Fibroblast of lung (primary cell): ENCODE measurements at regions not wholly inside any gene's neighbourhood (a gene's known extent, or its start where the extent isn't known, plus 50 kb on each side); places are given as distances from the start of the nearest gene placed in this dataset.

Source experiments
- DNase-seq, 2 donors: peaks; one replicate each; pipeline versions ENCODE4 v3.0.0 to v3.0.0-alpha.2; 2010; ENCODE audit warnings: low read depth in 2 of 2
- H2AFZ ChIP-seq: 2 replicates; pipeline ENCODE4 v1.5.1; 2012; ENCODE audit warnings: low read length, control low read depth, inconsistent platforms
- H3K27ac ChIP-seq: 2 replicates; pipeline ENCODE4 v1.5.1; 2011; ENCODE audit warnings: low read length, control low read depth; ENCODE audit not compliant: insufficient read depth
- H3K27me3 ChIP-seq: 2 replicates; pipeline ENCODE4 v1.5.1; 2011; ENCODE audit warnings: mild to moderate bottlenecking, low read length; ENCODE audit not compliant: control insufficient read depth, insufficient read depth
- H3K36me3 ChIP-seq: 2 replicates; pipeline ENCODE4 v1.5.1; 2011; ENCODE audit warnings: low read length; ENCODE audit not compliant: control insufficient read depth, insufficient read depth
- H3K4me1 ChIP-seq: 2 replicates; pipeline ENCODE4 v1.5.1; 2011; ENCODE audit warnings: low read length; ENCODE audit not compliant: control insufficient read depth, insufficient read depth; ENCODE audit errors: extremely low read depth
- H3K4me2 ChIP-seq: 2 replicates; pipeline ENCODE4 v1.5.1; 2011; ENCODE audit warnings: low read length, control low read depth; ENCODE audit not compliant: insufficient read depth; ENCODE audit errors: extremely low read depth
- H3K4me3 ChIP-seq, 4 experiments: fragments of 200-600 bp in 1 of 4; sonication (generic) in 1 of 4; replicated peaks in 1 of 4; 2 replicates each; pipeline ENCODE4 v1.5.1; 2011 to 2016; ENCODE audit warnings: low read length in 4 of 4, low read depth in 3 of 4, mild to moderate bottlenecking in 3 of 4, control low read depth in 2 of 4, inconsistent platforms in 1 of 4, mixed read lengths in 1 of 4; ENCODE audit not compliant: insufficient read depth in 1 of 4; ENCODE audit errors: control extremely low read depth in 1 of 4
- H3K79me2 ChIP-seq: 2 replicates; pipeline ENCODE4 v1.5.1; 2012; ENCODE audit warnings: mild to moderate bottlenecking, low read length, inconsistent platforms; ENCODE audit not compliant: control insufficient read depth, insufficient read depth
- H3K9ac ChIP-seq: 2 replicates; pipeline ENCODE4 v1.5.1; 2011; ENCODE audit warnings: mild to moderate bottlenecking, low read length, control low read depth; ENCODE audit not compliant: insufficient read depth
- H3K9me3 ChIP-seq: 2 replicates; pipeline ENCODE4 v1.5.1; 2012; ENCODE audit warnings: low read depth, low read length; ENCODE audit not compliant: control insufficient read depth, insufficient read depth
- H4K20me1 ChIP-seq: 2 replicates; pipeline ENCODE4 v1.5.1; 2011; ENCODE audit warnings: low read length; ENCODE audit not compliant: control insufficient read depth, insufficient read depth; ENCODE audit errors: extremely low read depth
- CTCF ChIP-seq, 2 donors: IDR thresholded peaks in 1 of 2; conservative IDR thresholded peaks in 1 of 2; 1 replicate in 1 of 2; 2 replicates in 1 of 2; pipeline ENCODE4 v1.5.1; 2011 to 2012; ENCODE audit warnings: low read length in 2 of 2, control low read depth in 1 of 2, inconsistent platforms in 1 of 2, low read depth in 1 of 2, mild to moderate bottlenecking in 1 of 2
- EZH2 ChIP-seq: IDR thresholded peaks from 2 replicates; pipeline ENCODE4 v1.5.1; 2012; ENCODE audit warnings: low read length, control low read depth, mild to moderate bottlenecking; ENCODE audit errors: missing control alignments

GRCh38 chr5:111597491-111597890 lies 85.2 kb upstream of the STARD4 start:
- Histone ChIP-seq H2AFZ (no peak overlapping the region), H3K27me3 (no peaks in the 10 kb centered on the region), H3K4me2 (no peak overlapping the region), H3K4me3 (no peak overlapping the region), H3K9me3 (no peaks in the 10 kb centered on the region), H3K27ac (no peak overlapping the region), H3K79me2 (no peaks in the 10 kb centered on the region), H3K9ac (no peak overlapping the region), H3K36me3 (no peaks in the 10 kb centered on the region), H3K4me1 (no peaks in the 10 kb centered on the region), H4K20me1 (no peaks in the 10 kb centered on the region)
- TF ChIP-seq CTCF (conservative IDR thresholded peaks at IDR 0.05 in 1 of 2, IDR thresholded peaks at IDR 0.05 in 1 of 2; ENCODE audit: low read depth in 1 of 2, low read length in 2 of 2) (no peak), EZH2 (no peak)
- DNase-seq = no peak

- Histone ChIP-seq H2AFZ (no peak overlapping the region), H3K4me3 (no peak overlapping the region), H3K4me1 (no peaks in the 10 kb centered on the region), H3K27ac (no peak overlapping the region), H4K20me1 (no peaks in the 10 kb centered on the region), H3K9ac (no peak overlapping the region), H3K36me3 (no peaks in the 10 kb centered on the region), H3K4me2 (no peak overlapping the region), H3K9me3 (no peaks in the 10 kb centered on the region), H3K79me2 (no peaks in the 10 kb centered on the region), H3K27me3 (no peaks in the 10 kb centered on the region)
- TF ChIP-seq EZH2 (no peak), CTCF (conservative IDR thresholded peaks at IDR 0.05 in 1 of 2, IDR thresholded peaks at IDR 0.05 in 1 of 2; ENCODE audit: low read depth in 1 of 2, low read length in 2 of 2) (no peak)
- no peak for DNase-seq
Observed at GRCh38 chr5:111596705-111597104, 84.4 kb upstream of the STARD4 start.

GRCh38 chr5:111595425-111595824 lies 83.1 kb upstream of the STARD4 start:
- Histone ChIP-seq H3K36me3 (no peaks in the 10 kb centered on the region), H2AFZ (no peak overlapping the region), H3K4me2 (no peak overlapping the region), H3K27me3 (no peaks in the 10 kb centered on the region), H3K9ac (no peak overlapping the region), H3K4me1 (no peaks in the 10 kb centered on the region), H3K27ac (no peak overlapping the region), H4K20me1 (no peaks in the 10 kb centered on the region), H3K79me2 (no peaks in the 10 kb centered on the region), H3K9me3 (no peaks in the 10 kb centered on the region), H3K4me3 (no peak overlapping the region)
- TF ChIP-seq CTCF (conservative IDR thresholded peaks at IDR 0.05 in 1 of 2, IDR thresholded peaks at IDR 0.05 in 1 of 2; ENCODE audit: low read depth in 1 of 2, low read length in 2 of 2) = no peak
- no peak for TF ChIP-seq EZH2
- DNase-seq = no peak
